Muscle of arm (tissue), 1 donor: ENCODE measurements at regions not wholly inside any gene's neighbourhood (a gene's known extent, or its start where the extent isn't known, plus 50 kb on each side); places are given as distances from the start of the nearest gene placed in this dataset.

Source experiments
- DNase-seq: peaks from one replicate; pipeline ENCODE4 v3.0.0-alpha.2; 2013

GRCh38 chr16:55271945-55272513 is 52.0 kb upstream of the IRX6 start:
- DNase-seq: no peak

GRCh38 chr16:55272744-55273143 is 51.3 kb upstream of the IRX6 start:
- DNase-seq: no peak

- DNase-seq: no peak
Observed at GRCh38 chr16:55273356-55273755, 50.6 kb upstream of the IRX6 start.

GRCh38 chr16:55273959-55274358 is 50.0 kb upstream of the IRX6 start:
- DNase-seq: no peak
